SK-N-SH (cell line): ENCODE measurements at regions not wholly inside any gene's neighbourhood (a gene's known extent, or its start where the extent isn't known, plus 50 kb on each side); places are given as distances from the start of the nearest gene placed in this dataset.
A peak's percentile ranks its signal among the peaks of the same experiment; 100 is the strongest.

ENCODE experiments used
- CTCF ChIA-PET: fragments of 300-600, 350-600 bp; formaldehyde crosslinking; extraction: SDS; loops from one replicate; lab custom pipeline; 2021; lab: Yijun Ruan, JAX
- POLR2A ChIA-PET: fragments of 350-600 bp; sonication (Branson Sonifier 250); formaldehyde crosslinking; extraction: SDS; loops from one replicate; lab custom pipeline; 2020; ENCODE audit warnings: antibody characterized with exemption, inconsistent platforms; lab: Yijun Ruan, JAX
- DNase-seq: peaks from one replicate; pipeline ENCODE4 v3.0.0; 2012
- H2AFZ ChIP-seq: fragments of 200-600 bp; sonication (generic); 2 replicates; pipeline ENCODE4 v1.8.1; 2016; ENCODE audit warnings: antibody characterized with exemption, mild to moderate bottlenecking, low read depth
- H3F3A ChIP-seq: fragments of 200-600 bp; sonication (generic); replicated peaks from 2 replicates; pipeline ENCODE3; 2016; ENCODE audit warnings: antibody characterized with exemption, mild to moderate bottlenecking; ENCODE audit not compliant: insufficient read depth
- H3K27ac ChIP-seq, 2 experiments: fragments of 200-500 bp in 1 of 2; fragments of 200-600 bp in 1 of 2; sonication (Bioruptor generic) in 1 of 2; sonication (generic), shearing (Covaris generic) in 1 of 2; 2 replicates each; pipeline versions ENCODE4 v1.5.1 to v1.6.1; 2014 to 2016; ENCODE audit warnings: low read depth in 2 of 2, inconsistent platforms in 1 of 2, low read length in 1 of 2, mild to moderate bottlenecking in 1 of 2, mixed read lengths in 1 of 2
- H3K27me3 ChIP-seq: fragments of 200-600 bp; sonication (generic), shearing (Covaris generic); 2 replicates; pipeline ENCODE4 v1.6.1; 2016; ENCODE audit warnings: mixed run types; ENCODE audit not compliant: insufficient read depth
- H3K36me3 ChIP-seq, 2 experiments: fragments of 200-500 bp in 1 of 2; fragments of 200-600 bp in 1 of 2; sonication (Bioruptor generic) in 1 of 2; sonication (generic) in 1 of 2; replicated peaks in 1 of 2; 2 replicates each; pipeline versions ENCODE3 to v1.5.1; 2014 to 2016; ENCODE audit warnings: low read length in 1 of 2, mild to moderate bottlenecking in 1 of 2; ENCODE audit not compliant: insufficient read depth in 2 of 2, control insufficient read depth in 1 of 2
- H3K4me1 ChIP-seq, 2 experiments: fragments of 200-500 bp in 1 of 2; fragments of 200-600 bp in 1 of 2; sonication (Bioruptor generic) in 1 of 2; sonication (generic), shearing (Covaris generic) in 1 of 2; 2 replicates each; pipeline versions ENCODE4 v1.5.1 to v1.6.1; 2014 to 2016; ENCODE audit warnings: low read depth in 1 of 2, low read length in 1 of 2, mixed run types in 1 of 2; ENCODE audit not compliant: insufficient read depth in 2 of 2, control insufficient read depth in 1 of 2
- H3K4me2 ChIP-seq: fragments of 200-600 bp; sonication (generic), shearing (Covaris generic); 2 replicates; pipeline ENCODE4 v1.6.1; 2017; ENCODE audit warnings: mixed run types
- H3K4me3 ChIP-seq, 2 experiments: fragments of 200-500 bp in 1 of 2; fragments of 200-600 bp in 1 of 2; sonication (Bioruptor generic) in 1 of 2; sonication (generic), shearing (Covaris generic) in 1 of 2; 2 replicates each; pipeline versions ENCODE4 v1.5.1 to v1.8.1; 2014 to 2016; ENCODE audit warnings: low read depth in 2 of 2, inconsistent platforms in 1 of 2, low read length in 1 of 2, mild to moderate bottlenecking in 1 of 2, mixed read lengths in 1 of 2, moderate library complexity in 1 of 2
- H3K79me2 ChIP-seq: fragments of 200-600 bp; sonication (generic); 2 replicates; pipeline ENCODE4 v1.8.1; 2017; ENCODE audit warnings: mild to moderate bottlenecking; ENCODE audit not compliant: insufficient read depth
- H3K9ac ChIP-seq: fragments of 200-600 bp; sonication (generic); 2 replicates; pipeline ENCODE4 v1.6.1; 2017; ENCODE audit warnings: mixed run types
- H3K9me2 ChIP-seq: fragments of 200-600 bp; sonication (generic); 2 replicates; pipeline ENCODE4 v1.6.1; 2017; ENCODE audit warnings: mixed run types
- H3K9me3 ChIP-seq: fragments of 200-600 bp; sonication (generic); 2 replicates; pipeline ENCODE4 v1.6.1; 2017; ENCODE audit warnings: mixed run types, mild to moderate bottlenecking, moderate library complexity
- H4K20me1 ChIP-seq: fragments of 200-600 bp; sonication (generic); 2 replicates; pipeline ENCODE4 v1.6.1; 2017; ENCODE audit warnings: mild to moderate bottlenecking, mixed run types; ENCODE audit not compliant: insufficient read depth
- ELF1 ChIP-seq: IDR thresholded peaks from 2 replicates; pipeline ENCODE4 v1.4.0; 2012
- EP300 ChIP-seq, 2 experiments: IDR thresholded peaks; 2 replicates each; pipeline versions ENCODE4 v1.4.0 to v1.6.1; 2012; ENCODE audit warnings: borderline replicate concordance in 1 of 2, low read depth in 1 of 2, low read length in 1 of 2
- EZH2phosphoT487 ChIP-seq: fragments of 200-600 bp; sonication (generic); IDR thresholded peaks from 2 replicates; pipeline ENCODE4 v1.6.1; 2017; ENCODE audit warnings: low read depth, mixed run types, mild to moderate bottlenecking, antibody characterized with exemption, moderate library complexity, borderline replicate concordance
- FOXJ3 ChIP-seq: sonication (generic); formaldehyde crosslinking; IDR thresholded peaks from 2 replicates; pipeline ENCODE4 v1.5.1; 2020; ENCODE audit warnings: mild to moderate bottlenecking, missing genetic modification reagents
- FOXM1 ChIP-seq: IDR thresholded peaks from 2 replicates; pipeline ENCODE4 v1.4.0; 2012; ENCODE audit warnings: low read depth, mild to moderate bottlenecking
- GABPA ChIP-seq: IDR thresholded peaks from 2 replicates; pipeline ENCODE4 v1.4.0; 2012; ENCODE audit warnings: low read depth, mild to moderate bottlenecking
- IRF3 ChIP-seq: fragments of 150-350 bp; IDR thresholded peaks from 2 replicates; pipeline ENCODE4 v1.6.1; 2016; ENCODE audit warnings: mild to moderate bottlenecking, low read depth, low read length
- MEF2A ChIP-seq: IDR thresholded peaks from 2 replicates; pipeline ENCODE4 v1.4.0; 2012; ENCODE audit warnings: low read depth, borderline replicate concordance
- NFIC ChIP-seq: IDR thresholded peaks from 2 replicates; pipeline ENCODE4 v1.4.0; 2012; ENCODE audit warnings: borderline replicate concordance
- POLR2AphosphoS5 ChIP-seq: IDR thresholded peaks from 2 replicates; pipeline ENCODE4 v1.6.1; 2012; ENCODE audit warnings: low read depth, low read length
- RCOR1 ChIP-seq: fragments of 150-350 bp; IDR thresholded peaks from 2 replicates; pipeline ENCODE4 v1.6.1; 2017; ENCODE audit warnings: antibody characterized with exemption, low read length
- REST ChIP-seq: IDR thresholded peaks from 2 replicates; pipeline ENCODE4 v1.6.1; 2012; ENCODE audit warnings: mild to moderate bottlenecking, low read depth, low read length, moderate library complexity
- SIN3A ChIP-seq: IDR thresholded peaks from 2 replicates; pipeline ENCODE4 v1.6.1; 2012; ENCODE audit warnings: low read depth, mild to moderate bottlenecking, low read length, moderate library complexity, borderline replicate concordance
- TAF1 ChIP-seq: IDR thresholded peaks from 2 replicates; pipeline ENCODE4 v1.6.1; 2012; ENCODE audit warnings: low read depth, mild to moderate bottlenecking, low read length, moderate library complexity, borderline replicate concordance
- TCF12 ChIP-seq: IDR thresholded peaks from 2 replicates; pipeline ENCODE4 v1.4.0; 2012
- TEAD4 ChIP-seq: IDR thresholded peaks from 2 replicates; pipeline ENCODE4 v1.4.0; 2012; ENCODE audit warnings: mild to moderate bottlenecking, borderline replicate concordance; ENCODE audit not compliant: insufficient read depth
- USF1 ChIP-seq: IDR thresholded peaks from 2 replicates; pipeline ENCODE4 v1.4.0; 2012; ENCODE audit warnings: low read depth, borderline replicate concordance
- YY1 ChIP-seq: IDR thresholded peaks from 2 replicates; pipeline ENCODE4 v1.4.0; 2012; ENCODE audit warnings: low read depth, mild to moderate bottlenecking
- WGBS: methylation state at CpG from one replicate; pipeline ENCODE4 v1.1.6; 2017; ENCODE audit warnings: low lambda C conversion rate; 5-methylcytosine and 5-hydroxymethylcytosine counted together
- TF ChIP-seq, protein P1 (sequence below): IDR thresholded peaks from 2 replicates; pipeline ENCODE4 v1.4.0; 2012; ENCODE audit warnings: low read depth, borderline replicate concordance
- TF ChIP-seq, protein P2 (sequence below): IDR thresholded peaks from 2 replicates; pipeline ENCODE4; 2012

- TF ChIP-seq YY1 (no peak), FOXJ3 (CRISPR knock-in tag) (no peak), SIN3A (no peak), NFIC (no peak), MEF2A (no peak), GABPA (no peak)
- TF ChIP-seq, protein P1, sequence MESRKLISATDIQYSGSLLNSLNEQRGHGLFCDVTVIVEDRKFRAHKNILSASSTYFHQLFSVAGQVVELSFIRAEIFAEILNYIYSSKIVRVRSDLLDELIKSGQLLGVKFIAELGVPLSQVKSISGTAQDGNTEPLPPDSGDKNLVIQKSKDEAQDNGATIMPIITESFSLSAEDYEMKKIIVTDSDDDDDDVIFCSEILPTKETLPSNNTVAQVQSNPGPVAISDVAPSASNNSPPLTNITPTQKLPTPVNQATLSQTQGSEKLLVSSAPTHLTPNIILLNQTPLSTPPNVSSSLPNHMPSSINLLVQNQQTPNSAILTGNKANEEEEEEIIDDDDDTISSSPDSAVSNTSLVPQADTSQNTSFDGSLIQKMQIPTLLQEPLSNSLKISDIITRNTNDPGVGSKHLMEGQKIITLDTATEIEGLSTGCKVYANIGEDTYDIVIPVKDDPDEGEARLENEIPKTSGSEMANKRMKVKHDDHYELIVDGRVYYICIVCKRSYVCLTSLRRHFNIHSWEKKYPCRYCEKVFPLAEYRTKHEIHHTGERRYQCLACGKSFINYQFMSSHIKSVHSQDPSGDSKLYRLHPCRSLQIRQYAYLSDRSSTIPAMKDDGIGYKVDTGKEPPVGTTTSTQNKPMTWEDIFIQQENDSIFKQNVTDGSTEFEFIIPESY: no peak
- TF ChIP-seq, all 33 proteins: peak for 0
- no peaks in the 10 kb centered on the region for H3K9me2 ChIP-seq
- H3K4me1 ChIP-seq: 0 out of 4 replicates have a peak, but pooled peaks cover 0 to 10% of the 10 kb centered on the region in 2 experiments
- DNase-seq: no peak
- H4K20me1 ChIP-seq: no peaks in the 10 kb centered on the region
- no peak overlapping the region for H3K9ac ChIP-seq
- H3F3A ChIP-seq: peaks cover 4% of the 10 kb centered on the region
- H2AFZ ChIP-seq: no peak overlapping the region
- H3K4me3 ChIP-seq: no peak overlapping the region
- WGBS: 87% methylated on average over 6 of the region's 6 CpGs
- H3K27me3 ChIP-seq: no peaks in the 10 kb centered on the region
- H3K9me3 ChIP-seq: no peaks in the 10 kb centered on the region
- peak overlapping the region in 1 of 2 experiments; percentile 41; a peak in 1 of 4 replicates for H3K27ac ChIP-seq
- no peak overlapping the region for H3K4me2 ChIP-seq
- H3K36me3 ChIP-seq: no peaks in the 10 kb centered on the region
- no peaks in the 10 kb centered on the region for H3K79me2 ChIP-seq
- CTCF ChIA-PET: no interaction called here
- POLR2A ChIA-PET: no interaction called here
Observed at GRCh38 chr2:145379934-145380333, 860.0 kb upstream of the ZEB2 start.

GRCh38 chr2:145374165-145374564, 854.2 kb upstream of the ZEB2 start:
- no peaks in the 10 kb centered on the region for H3K9me2 ChIP-seq
- H2AFZ ChIP-seq: no peak overlapping the region
- no peak overlapping the region for H3K9ac ChIP-seq
- H3K27me3 ChIP-seq: no peaks in the 10 kb centered on the region
- H3K4me3 ChIP-seq: no peak overlapping the region
- H3K79me2 ChIP-seq: no peaks in the 10 kb centered on the region
- H3K4me2 ChIP-seq: no peak overlapping the region
- ChIA-PET POLR2A (no interaction called here), CTCF (no interaction called here)
- H3K9me3 ChIP-seq: no peaks in the 10 kb centered on the region
- H3K27ac ChIP-seq: no peak overlapping the region
- H3F3A ChIP-seq: no peaks in the 10 kb centered on the region
- DNase-seq: no peak
- H3K4me1 ChIP-seq: no peaks in the 10 kb centered on the region; a peak in 2 of 4 replicates
- no peaks in the 10 kb centered on the region for H4K20me1 ChIP-seq
- H3K36me3 ChIP-seq: no peaks in the 10 kb centered on the region
- TF ChIP-seq REST (no peak), IRF3 (no peak), SIN3A (no peak), FOXJ3 (CRISPR knock-in tag) (no peak), MEF2A (no peak), FOXM1 (no peak), EZH2phosphoT487 (no peak), TAF1 (no peak), USF1 (no peak), POLR2AphosphoS5 (no peak), TCF12 (no peak), ELF1 (no peak), EP300 (IDR thresholded peaks at IDR 0.05; ENCODE audit: borderline replicate concordance in 1 of 2, low read depth in 1 of 2, low read length in 1 of 2) (no peak), TEAD4 (no peak), RCOR1 (no peak)
- TF ChIP-seq, protein P2, sequence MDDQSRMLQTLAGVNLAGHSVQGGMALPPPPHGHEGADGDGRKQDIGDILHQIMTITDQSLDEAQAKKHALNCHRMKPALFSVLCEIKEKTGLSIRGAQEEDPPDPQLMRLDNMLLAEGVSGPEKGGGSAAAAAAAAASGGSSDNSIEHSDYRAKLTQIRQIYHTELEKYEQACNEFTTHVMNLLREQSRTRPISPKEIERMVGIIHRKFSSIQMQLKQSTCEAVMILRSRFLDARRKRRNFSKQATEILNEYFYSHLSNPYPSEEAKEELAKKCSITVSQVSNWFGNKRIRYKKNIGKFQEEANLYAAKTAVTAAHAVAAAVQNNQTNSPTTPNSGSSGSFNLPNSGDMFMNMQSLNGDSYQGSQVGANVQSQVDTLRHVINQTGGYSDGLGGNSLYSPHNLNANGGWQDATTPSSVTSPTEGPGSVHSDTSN: no peak
